ENCODE measurements at regions not wholly inside any gene's neighbourhood (a gene's known extent, or its start where the extent isn't known, plus 50 kb on each side); places are given as distances from the start of the nearest gene placed in this dataset.

DNA sequence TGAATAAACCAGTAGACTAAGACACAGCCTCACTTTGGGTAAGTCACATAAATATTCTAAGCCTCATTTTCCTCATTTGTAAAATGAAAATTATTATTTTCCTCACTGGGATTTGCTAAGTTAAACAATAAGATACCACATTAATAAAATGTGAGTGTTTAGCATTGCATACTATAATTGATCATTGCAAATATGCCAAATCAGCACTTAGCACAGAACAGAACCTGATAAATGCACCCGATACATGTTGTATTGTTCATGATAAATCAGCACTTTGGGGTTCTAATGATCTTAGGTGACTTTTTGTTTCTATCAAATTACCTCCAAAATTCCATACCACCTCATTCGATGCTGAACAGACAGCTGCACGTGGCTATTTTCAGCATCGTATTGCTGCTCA is 50.2 kb upstream of the RAPGEF4 start:
- no peak for TF ChIP-seq CEBPB (IDR thresholded peaks at IDR 0.05)
- TF ChIP-seq CREB1 (IDR thresholded peaks at IDR 0.05; ENCODE audit: low read depth): no peak
- no peak for TF ChIP-seq NFIC (IDR thresholded peaks at IDR 0.05)
- no peak for TF ChIP-seq EP300 (IDR thresholded peaks at IDR 0.05; ENCODE audit: borderline replicate concordance)
- TF ChIP-seq REST (IDR thresholded peaks at IDR 0.05; ENCODE audit: low read depth): no peak
- TF ChIP-seq, protein P1, sequence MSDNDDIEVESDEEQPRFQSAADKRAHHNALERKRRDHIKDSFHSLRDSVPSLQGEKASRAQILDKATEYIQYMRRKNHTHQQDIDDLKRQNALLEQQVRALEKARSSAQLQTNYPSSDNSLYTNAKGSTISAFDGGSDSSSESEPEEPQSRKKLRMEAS (IDR thresholded peaks at IDR 0.05): no peak
- TF ChIP-seq TAF1 (IDR thresholded peaks at IDR 0.05; ENCODE audit: low read depth): no peak
- no peak for TF ChIP-seq ZBTB7A (IDR thresholded peaks at IDR 0.05; ENCODE audit: low read depth)
- TF ChIP-seq EGR1 (IDR thresholded peaks at IDR 0.05): no peak
- TF ChIP-seq, protein P2, sequence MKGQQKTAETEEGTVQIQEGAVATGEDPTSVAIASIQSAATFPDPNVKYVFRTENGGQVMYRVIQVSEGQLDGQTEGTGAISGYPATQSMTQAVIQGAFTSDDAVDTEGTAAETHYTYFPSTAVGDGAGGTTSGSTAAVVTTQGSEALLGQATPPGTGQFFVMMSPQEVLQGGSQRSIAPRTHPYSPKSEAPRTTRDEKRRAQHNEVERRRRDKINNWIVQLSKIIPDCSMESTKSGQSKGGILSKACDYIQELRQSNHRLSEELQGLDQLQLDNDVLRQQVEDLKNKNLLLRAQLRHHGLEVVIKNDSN (IDR thresholded peaks at IDR 0.05): no peak
- TF ChIP-seq YY1 (IDR thresholded peaks at IDR 0.05; ENCODE audit: low read depth): no peak
- TF ChIP-seq RAD21 (IDR thresholded peaks at IDR 0.05; ENCODE audit: low read depth): no peak
- no peak for TF ChIP-seq TEAD4 (IDR thresholded peaks at IDR 0.05)
- no peak for TF ChIP-seq TCF12 (IDR thresholded peaks at IDR 0.05; ENCODE audit: low read depth)
- no peak for TF ChIP-seq FOXM1 (IDR thresholded peaks at IDR 0.05; ENCODE audit: borderline replicate concordance, low read depth)
